DOHH2 (cell line): ENCODE measurements at regions not wholly inside any gene's neighbourhood (a gene's known extent, or its start where the extent isn't known, plus 50 kb on each side); places are given as distances from the start of the nearest gene placed in this dataset.
"Not testable (repeated sequence)": the region's sequence is repeated elsewhere in the genome, so short reads cannot be mapped to it uniquely, and the experiment has no call there.

Source experiments
- H3F3A ChIP-seq: fragments of 200-600 bp; sonication (generic), shearing (Covaris generic); 2 replicates; pipeline ENCODE4 v1.6.0; 2016; ENCODE audit warnings: antibody characterized with exemption, mild to moderate bottlenecking; ENCODE audit not compliant: control insufficient read depth, insufficient read depth
- H3K27ac ChIP-seq: fragments of 200-600 bp; sonication (generic); 2 replicates; pipeline ENCODE4 v1.5.1; 2014; ENCODE audit warnings: low read depth, mild to moderate bottlenecking, low read length, moderate library complexity
- H3K27me3 ChIP-seq: fragments of 200-600 bp; sonication (generic); 2 replicates; pipeline ENCODE4 v1.6.1; 2014; ENCODE audit warnings: mild to moderate bottlenecking, low read length, mixed read lengths; ENCODE audit not compliant: control insufficient read depth
- H3K36me3 ChIP-seq: fragments of 200-600 bp; sonication (generic); 2 replicates; pipeline ENCODE4 v1.6.1; 2014; ENCODE audit warnings: mild to moderate bottlenecking, low read length, moderate library complexity, mixed read lengths; ENCODE audit not compliant: control insufficient read depth
- H3K4me1 ChIP-seq: fragments of 200-600 bp; sonication (generic); 2 replicates; pipeline ENCODE4 v1.6.1; 2014; ENCODE audit warnings: mild to moderate bottlenecking, low read length, mixed read lengths; ENCODE audit not compliant: control insufficient read depth
- H3K4me2 ChIP-seq: fragments of 200-600 bp; sonication (generic); 2 replicates; pipeline ENCODE4 v1.6.0; 2014; ENCODE audit warnings: mild to moderate bottlenecking, low read length, moderate library complexity
- H3K4me3 ChIP-seq: fragments of 200-600 bp; sonication (generic); 2 replicates; pipeline ENCODE4 v1.5.1; 2014; ENCODE audit warnings: mild to moderate bottlenecking, low read length, mixed read lengths
- H3K79me2 ChIP-seq: fragments of 200-600 bp; sonication (generic); 2 replicates; pipeline ENCODE4 v1.6.1; 2014; ENCODE audit warnings: mild to moderate bottlenecking, low read length, mixed read lengths; ENCODE audit not compliant: control insufficient read depth
- H3K9me2 ChIP-seq: fragments of 200-600 bp; sonication (generic); replicated peaks from 2 replicates; pipeline ENCODE4 v1.6.1; 2014; ENCODE audit warnings: mild to moderate bottlenecking, low read length, mixed read lengths; ENCODE audit not compliant: control insufficient read depth
- H3K9me3 ChIP-seq: fragments of 200-600 bp; sonication (generic); 2 replicates; pipeline ENCODE4 v1.6.1; 2014; ENCODE audit warnings: antibody characterized with exemption, low read length, mixed read lengths; ENCODE audit not compliant: control insufficient read depth, insufficient read depth
- H4K20me1 ChIP-seq: fragments of 200-600 bp; sonication (generic); 2 replicates; pipeline ENCODE4 v1.6.0; 2014; ENCODE audit warnings: low read depth, mild to moderate bottlenecking, antibody characterized with exemption, low read length, moderate library complexity; ENCODE audit not compliant: control insufficient read depth, insufficient read depth
- EZH2phosphoT487 ChIP-seq: fragments of 200-600 bp; sonication (generic); IDR thresholded peaks from 2 replicates; pipeline ENCODE4 v1.6.1; 2017; ENCODE audit warnings: borderline replicate concordance, mild to moderate bottlenecking, antibody characterized with exemption, low read length, moderate library complexity, mixed read lengths
- TF ChIP-seq, protein P1 (sequence below): fragments of 200-600 bp; sonication (generic); IDR thresholded peaks from one replicate; pipeline ENCODE4 v1.5.1; 2014; ENCODE audit warnings: antibody characterized with exemption, mild to moderate bottlenecking, low read depth, low read length; ENCODE audit not compliant: poor library complexity, severe bottlenecking

DNA sequence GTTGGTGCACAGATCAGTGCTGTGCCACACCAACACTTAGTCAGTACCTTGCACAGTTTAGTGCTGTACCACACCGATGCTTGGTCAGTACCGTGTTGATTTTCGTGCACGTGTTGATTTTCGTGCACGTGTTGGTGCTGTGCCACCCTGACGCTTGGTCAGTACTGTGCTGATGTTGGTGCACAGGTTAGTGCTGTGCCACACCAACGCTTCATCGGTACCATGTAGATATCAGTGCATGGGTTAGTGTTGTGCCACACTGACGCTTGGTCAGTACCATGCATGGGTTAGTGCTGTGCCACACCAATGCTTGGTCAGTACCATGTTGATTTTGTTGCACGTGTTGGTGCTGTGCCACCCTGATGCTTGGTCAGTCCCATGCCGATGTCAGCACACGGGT is 103.5 kb downstream of the NPIPB11 start:
- no peak overlapping the region for H3K4me2 ChIP-seq
- no peaks in the 10 kb centered on the region for H3K36me3 ChIP-seq
- H3K27ac ChIP-seq, result no peak overlapping the region
- H3K9me2 ChIP-seq, result no peaks in the 10 kb centered on the region
- H3F3A ChIP-seq, result no peaks in the 10 kb centered on the region
- no peaks in the 10 kb centered on the region for H3K27me3 ChIP-seq
- no peaks in the 10 kb centered on the region for H3K9me3 ChIP-seq
- no peaks in the 10 kb centered on the region for H3K4me1 ChIP-seq
- no peaks in the 10 kb centered on the region for H3K79me2 ChIP-seq
- no peak overlapping the region for H3K4me3 ChIP-seq
- TF ChIP-seq, protein P1, sequence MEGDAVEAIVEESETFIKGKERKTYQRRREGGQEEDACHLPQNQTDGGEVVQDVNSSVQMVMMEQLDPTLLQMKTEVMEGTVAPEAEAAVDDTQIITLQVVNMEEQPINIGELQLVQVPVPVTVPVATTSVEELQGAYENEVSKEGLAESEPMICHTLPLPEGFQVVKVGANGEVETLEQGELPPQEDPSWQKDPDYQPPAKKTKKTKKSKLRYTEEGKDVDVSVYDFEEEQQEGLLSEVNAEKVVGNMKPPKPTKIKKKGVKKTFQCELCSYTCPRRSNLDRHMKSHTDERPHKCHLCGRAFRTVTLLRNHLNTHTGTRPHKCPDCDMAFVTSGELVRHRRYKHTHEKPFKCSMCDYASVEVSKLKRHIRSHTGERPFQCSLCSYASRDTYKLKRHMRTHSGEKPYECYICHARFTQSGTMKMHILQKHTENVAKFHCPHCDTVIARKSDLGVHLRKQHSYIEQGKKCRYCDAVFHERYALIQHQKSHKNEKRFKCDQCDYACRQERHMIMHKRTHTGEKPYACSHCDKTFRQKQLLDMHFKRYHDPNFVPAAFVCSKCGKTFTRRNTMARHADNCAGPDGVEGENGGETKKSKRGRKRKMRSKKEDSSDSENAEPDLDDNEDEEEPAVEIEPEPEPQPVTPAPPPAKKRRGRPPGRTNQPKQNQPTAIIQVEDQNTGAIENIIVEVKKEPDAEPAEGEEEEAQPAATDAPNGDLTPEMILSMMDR, result no peak
- TF ChIP-seq EZH2phosphoT487, result no peak
- H4K20me1 ChIP-seq, result no peaks in the 10 kb centered on the region

DNA sequence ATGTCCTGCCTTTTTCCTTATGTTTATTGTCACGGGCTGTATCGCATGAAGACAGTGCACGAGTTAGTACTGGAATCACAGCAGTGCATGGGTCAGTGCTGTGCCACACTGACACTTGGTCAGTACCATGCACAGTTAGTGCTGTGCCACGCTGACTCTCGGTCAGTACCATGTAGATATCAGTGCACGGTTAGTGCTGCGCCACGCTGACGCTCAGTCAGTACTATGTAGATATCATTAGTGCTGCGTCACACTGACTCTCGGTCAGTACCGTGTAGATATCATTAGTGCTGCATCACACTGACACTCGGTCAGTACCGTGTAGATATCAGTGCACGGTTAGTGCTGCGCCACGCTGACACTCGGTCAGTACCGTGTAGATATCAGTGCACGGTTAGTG is 104.1 kb downstream of the NPIPB11 start:
- H3K9me2 ChIP-seq, H3K4me1 ChIP-seq: not testable (repeated sequence)

DNA sequence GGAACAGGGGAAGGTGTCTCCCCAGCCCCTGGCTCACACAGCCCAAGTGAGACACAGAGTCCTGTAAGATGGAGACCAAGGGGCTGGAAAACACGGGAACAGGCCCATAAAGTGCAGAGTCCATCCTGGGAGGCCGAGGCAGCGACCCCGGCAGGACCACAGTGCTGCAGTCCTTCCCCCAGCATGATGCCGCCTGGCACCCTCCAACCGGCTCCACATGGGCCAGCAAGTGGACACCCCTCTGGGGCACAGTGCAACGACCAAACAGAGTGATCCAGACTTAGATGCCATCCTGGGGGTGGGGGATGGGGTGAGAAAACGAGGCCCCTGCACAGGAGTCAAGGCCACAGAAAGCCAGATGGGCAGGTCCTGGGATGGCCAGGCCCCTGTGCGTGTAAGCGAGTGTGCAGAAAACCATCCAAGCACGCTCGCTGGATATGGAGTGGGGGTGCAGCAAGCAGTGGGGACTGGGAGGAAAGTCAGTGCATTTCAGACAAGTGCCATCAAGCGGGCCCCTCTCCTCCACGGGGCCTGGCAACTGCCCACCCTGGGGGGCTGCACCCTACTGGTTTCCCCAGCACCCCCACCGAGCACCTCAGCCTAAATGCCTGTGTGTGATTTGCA is 104.7 kb downstream of the NPIPB11 start:
- not testable (repeated sequence) for H4K20me1 ChIP-seq, H3K4me1 ChIP-seq, H3K36me3 ChIP-seq, H3K4me2 ChIP-seq, H3K9me3 ChIP-seq, H3K79me2 ChIP-seq, H3K4me3 ChIP-seq, H3K27ac ChIP-seq, H3F3A ChIP-seq, H3K27me3 ChIP-seq, H3K9me2 ChIP-seq

More for the DNA sequence above, 104.1 kb downstream of the NPIPB11 start:
- not testable (repeated sequence) for H4K20me1 ChIP-seq, H3K79me2 ChIP-seq, H3F3A ChIP-seq, H3K9me3 ChIP-seq, H3K4me2 ChIP-seq, H3K27me3 ChIP-seq, H3K27ac ChIP-seq, H3K4me3 ChIP-seq, H3K36me3 ChIP-seq

DNA sequence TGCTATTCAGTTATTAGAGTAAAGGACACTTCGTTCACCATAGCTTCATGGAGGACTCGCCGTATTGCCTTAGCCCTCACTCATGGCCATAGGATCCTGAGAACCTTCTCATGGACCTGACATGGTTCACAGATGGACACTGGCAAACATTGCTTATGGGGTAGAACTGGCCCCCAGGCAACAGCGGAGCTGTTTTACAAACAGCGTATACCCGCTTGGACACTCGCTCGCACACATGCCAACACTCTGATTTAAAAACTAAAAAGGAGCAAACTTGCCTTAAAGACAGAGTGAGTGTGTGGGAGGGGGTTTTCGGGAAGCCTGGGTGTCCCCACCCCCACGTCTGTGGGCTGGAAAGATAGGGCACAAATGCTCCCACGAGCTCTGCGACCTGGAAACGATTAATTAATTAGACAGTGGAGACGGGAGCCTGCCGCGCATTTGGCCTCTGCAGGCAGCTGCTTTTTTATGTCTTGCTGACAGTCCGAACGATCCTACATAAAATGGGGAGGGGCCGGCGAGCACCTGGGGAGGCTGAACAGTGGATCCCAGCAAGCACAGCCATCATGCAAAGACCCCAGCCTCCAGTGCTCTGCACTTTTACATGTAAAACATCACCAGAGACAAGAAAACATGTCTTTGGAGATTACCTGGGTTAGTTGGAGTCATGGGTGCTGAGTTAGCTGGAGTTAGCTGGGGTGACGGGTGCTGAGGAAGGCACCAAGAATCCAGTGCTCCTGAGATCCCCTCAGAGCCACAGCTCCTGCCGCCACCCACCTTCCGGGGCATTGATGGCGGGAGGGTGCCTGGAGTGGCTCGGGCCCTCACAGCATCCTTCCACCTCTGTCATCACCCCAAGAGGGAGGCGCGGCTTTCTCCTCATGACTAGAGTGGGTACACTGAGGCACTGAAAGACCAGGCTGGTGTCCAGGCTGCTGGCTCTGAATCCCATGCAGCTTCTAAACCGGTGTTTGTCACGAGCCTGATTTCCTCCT is 105.7 kb downstream of the NPIPB11 start:
- not testable (repeated sequence) for H3K79me2 ChIP-seq, H3K27ac ChIP-seq, H3K27me3 ChIP-seq, H4K20me1 ChIP-seq, H3K9me2 ChIP-seq, H3K36me3 ChIP-seq, H3K4me2 ChIP-seq, H3F3A ChIP-seq, H3K4me1 ChIP-seq, H3K9me3 ChIP-seq, H3K4me3 ChIP-seq

DNA sequence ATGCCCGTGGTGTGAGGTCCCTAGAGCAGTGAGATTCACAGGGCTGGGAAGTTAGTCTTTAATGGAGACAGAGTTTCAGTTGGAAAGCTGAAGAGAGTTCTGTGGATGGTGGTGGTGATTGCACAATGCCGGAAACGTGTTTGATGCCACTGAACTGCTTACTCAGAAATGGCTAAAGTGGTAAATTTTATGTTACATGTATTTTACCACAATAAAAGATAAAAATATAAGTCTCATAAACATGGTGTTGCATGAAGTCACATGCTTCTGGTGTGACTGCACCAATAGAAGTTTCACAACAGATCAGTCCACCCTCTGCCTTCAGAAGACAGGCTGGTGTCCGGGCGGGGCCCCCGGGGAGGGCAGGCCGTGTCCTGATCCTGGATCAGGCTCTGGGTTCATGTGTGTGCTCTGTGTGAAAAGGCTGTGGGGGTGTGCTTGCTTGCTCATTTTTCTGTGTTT is 106.5 kb downstream of the NPIPB11 start:
- not testable (repeated sequence) for H3K79me2 ChIP-seq, H3K4me3 ChIP-seq, H3K36me3 ChIP-seq, H3K4me2 ChIP-seq, H3K27ac ChIP-seq, H3K27me3 ChIP-seq, H3K9me3 ChIP-seq, H4K20me1 ChIP-seq, H3K9me2 ChIP-seq, H3K4me1 ChIP-seq, H3F3A ChIP-seq

DNA sequence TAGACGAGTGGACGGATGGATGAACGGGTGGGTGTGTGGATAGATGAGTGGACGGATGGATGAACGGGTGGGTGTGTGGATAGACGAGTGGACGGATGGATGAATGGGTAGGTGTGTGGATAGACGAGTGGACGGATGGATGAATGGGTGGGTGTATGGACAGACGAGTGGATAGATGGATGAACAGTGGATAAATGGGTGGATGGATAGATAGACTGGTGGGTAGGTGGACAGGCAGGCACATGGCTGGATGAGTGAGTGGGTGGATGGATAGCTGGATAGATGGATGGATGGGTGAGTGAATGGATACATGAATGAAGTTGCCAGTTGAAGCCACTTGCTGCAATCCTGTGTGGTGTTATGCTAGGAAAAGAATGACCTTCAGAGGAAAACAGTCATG is 107.5 kb downstream of the NPIPB11 start:
- not testable (repeated sequence) for H3K9me2 ChIP-seq, H3F3A ChIP-seq, H3K4me2 ChIP-seq, H3K27ac ChIP-seq, H3K27me3 ChIP-seq, H3K36me3 ChIP-seq, H3K4me1 ChIP-seq, H4K20me1 ChIP-seq, H3K79me2 ChIP-seq, H3K9me3 ChIP-seq, H3K4me3 ChIP-seq

DNA sequence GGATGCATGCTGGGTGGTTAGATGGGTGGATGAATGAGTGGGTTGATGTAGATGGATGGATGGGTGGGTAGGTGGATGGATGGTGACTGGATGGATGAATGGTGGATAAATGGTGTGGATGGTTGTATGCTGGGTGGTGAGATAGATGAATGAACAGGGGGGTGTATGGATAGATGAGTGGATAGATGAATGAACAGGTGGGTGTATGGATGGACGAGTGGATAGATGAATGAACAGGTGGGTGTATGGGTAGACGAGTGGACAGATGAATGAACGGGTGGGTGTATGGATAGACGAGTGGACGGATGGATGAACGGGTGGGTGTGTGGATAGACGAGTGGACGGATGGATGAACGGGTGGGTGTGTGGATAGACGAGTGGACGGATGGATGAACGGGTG is 108.2 kb downstream of the NPIPB11 start:
- H3F3A ChIP-seq, H3K79me2 ChIP-seq, H3K4me1 ChIP-seq, H3K27me3 ChIP-seq, H3K4me3 ChIP-seq, H4K20me1 ChIP-seq, H3K9me2 ChIP-seq, H3K9me3 ChIP-seq, H3K36me3 ChIP-seq, H3K4me2 ChIP-seq, H3K27ac ChIP-seq: not testable (repeated sequence)
